Kidney (tissue), 13 donors: ENCODE measurements at regions not wholly inside any gene's neighbourhood (a gene's known extent, or its start where the extent isn't known, plus 50 kb on each side); places are given as distances from the start of the nearest gene placed in this dataset.

ENCODE experiments used
- DNase-seq, 5 donors: peaks; one replicate each; pipeline ENCODE4 v3.0.0-alpha.2; 2013 to 2020
- FAIRE-seq: peaks from 2 replicates; lab custom pipeline; 2012; peaks lifted over from hg19 to GRCh38; lab: Jason Lieb, UNC
- H3K27ac ChIP-seq, 2 donors: one replicate each; pipeline ENCODE4 v1.7.0; 2013; ENCODE audit warnings: low read depth in 2 of 2, low read length in 2 of 2, inconsistent platforms in 1 of 2
- H3K27me3 ChIP-seq: one replicate; pipeline ENCODE4 v1.7.1; 2013; ENCODE audit warnings: low read length, inconsistent platforms; ENCODE audit not compliant: control insufficient read depth, insufficient read depth
- H3K36me3 ChIP-seq, 3 donors: one replicate each; pipeline versions ENCODE4 v1.7.0 to v1.7.1; 2013; ENCODE audit warnings: low read length in 3 of 3, control low read depth in 1 of 3, inconsistent platforms in 1 of 3; ENCODE audit not compliant: insufficient read depth in 3 of 3, control insufficient read depth in 2 of 3
- H3K4me1 ChIP-seq, 3 donors: one replicate each; pipeline versions ENCODE4 v1.7.0 to v1.7.1; 2013; ENCODE audit warnings: low read length in 3 of 3, inconsistent platforms in 1 of 3, low read depth in 1 of 3; ENCODE audit not compliant: control insufficient read depth in 2 of 3, insufficient read depth in 2 of 3
- H3K4me3 ChIP-seq, 3 donors: one replicate each; pipeline versions ENCODE4 v1.7.0 to v1.8.1; 2013; ENCODE audit warnings: low read length in 3 of 3, control low read depth in 1 of 3, inconsistent platforms in 1 of 3
- H3K9ac ChIP-seq, 3 donors: one replicate each; pipeline versions ENCODE4 v1.7.0 to v1.7.1; 2013; ENCODE audit warnings: low read length in 3 of 3, control low read depth in 1 of 3, inconsistent platforms in 1 of 3
- H3K9me3 ChIP-seq, 3 donors: one replicate each; pipeline versions ENCODE4 v1.7.0 to v1.7.1; 2013; ENCODE audit warnings: low read length in 3 of 3, control low read depth in 1 of 3, inconsistent platforms in 1 of 3; ENCODE audit not compliant: control insufficient read depth in 2 of 3, insufficient read depth in 1 of 3
- CTCF ChIP-seq: IDR thresholded peaks from 3 replicates; pipeline ENCODE4 v1.5.1; 2012; ENCODE audit warnings: mild to moderate bottlenecking, moderate library complexity, borderline replicate concordance; ENCODE audit not compliant: insufficient read depth; ENCODE audit errors: extremely low read depth
- intact Hi-C: fragments of 100-400 bp; cut with DNase I; formaldehyde crosslinking; loops from one replicate; pipeline ENCODE4 v1.11.1; 2022
- donor health status: control.
- donor health status: control.
- donor health status: control.
- donor health status: control.
- donor health status: control.
- donor health status: DM: yes; HTN: yes; CAD: no.
- donor health status: Normal renal cell carcinoma (clear cell type).

GRCh38 chr4:153116291-153116680 lies 88.0 kb upstream of the TRIM2 start:
- Histone ChIP-seq H3K9me3 (no peaks in the 10 kb centered on the region), H3K27me3 (no peaks in the 10 kb centered on the region), H3K27ac (no peak overlapping the region), H3K9ac (no peak overlapping the region), H3K4me3 (peak overlapping the region in 1 of 3 donors; percentile 29), H3K4me1 (peaks cover 0 to 4% (median 0%) of the 10 kb centered on the region in 3 donors), H3K36me3 (no peaks in the 10 kb centered on the region)
- DNase-seq (peak in 1 of 5 donors; percentile 3), FAIRE-seq (no peak)
- intact Hi-C loops, result no loop called here
- no peak for TF ChIP-seq CTCF

- H3K9ac ChIP-seq, result no peak overlapping the region
- no peaks in the 10 kb centered on the region for H3K9me3 ChIP-seq
- no peaks in the 10 kb centered on the region for H3K36me3 ChIP-seq
- TF ChIP-seq CTCF, result no peak
- intact Hi-C loops, result no loop called here
- DNase-seq (no peak), FAIRE-seq (no peak)
- H3K4me3 ChIP-seq, result no peak overlapping the region
- peaks cover 0 to 4% (median 0%) of the 10 kb centered on the region in 3 donors for H3K4me1 ChIP-seq
- H3K27ac ChIP-seq, result no peak overlapping the region
- H3K27me3 ChIP-seq, result no peaks in the 10 kb centered on the region
Observed at GRCh38 chr4:153116801-153117200, 87.4 kb upstream of the TRIM2 start.

GRCh38 chr4:153117554-153117953 lies 86.7 kb upstream of the TRIM2 start:
- H3K27me3 ChIP-seq, result no peaks in the 10 kb centered on the region

More at GRCh38 chr4:153117554-153117953, 86.7 kb upstream of the TRIM2 start:
- H3K27ac ChIP-seq, result no peak overlapping the region
- H3K9ac ChIP-seq, result no peak overlapping the region
- DNase-seq, result no peak
- no peak for FAIRE-seq
- peaks cover 0 to 4% (median 0%) of the 10 kb centered on the region in 3 donors for H3K4me1 ChIP-seq
- no peaks in the 10 kb centered on the region for H3K9me3 ChIP-seq
- H3K4me3 ChIP-seq, result no peak overlapping the region
- intact Hi-C loops, result no loop called here
- no peaks in the 10 kb centered on the region for H3K36me3 ChIP-seq
- TF ChIP-seq CTCF, result no peak
